Subcutaneous abdominal adipose tissue (tissue), 5 donors: ENCODE measurements at regions not wholly inside any gene's neighbourhood (a gene's known extent, or its start where the extent isn't known, plus 50 kb on each side); places are given as distances from the start of the nearest gene placed in this dataset.
"Not testable (repeated sequence)": the region's sequence is repeated elsewhere in the genome, so short reads cannot be mapped to it uniquely, and the experiment has no call there.

Experiments used
- H3K27ac ChIP-seq: one replicate; pipeline ENCODE4 v1.7.0; 2013; ENCODE audit warnings: low read depth, mild to moderate bottlenecking, inconsistent platforms, low read length, moderate library complexity
- H3K27me3 ChIP-seq, 5 donors: one replicate each; pipeline ENCODE4 v1.7.0; 2013; ENCODE audit warnings: low read length in 5 of 5, inconsistent platforms in 1 of 5; ENCODE audit not compliant: control insufficient read depth in 5 of 5, insufficient read depth in 4 of 5
- H3K36me3 ChIP-seq, 5 donors: one replicate each; pipeline ENCODE4 v1.7.0; 2013; ENCODE audit warnings: low read length in 5 of 5; ENCODE audit not compliant: control insufficient read depth in 5 of 5, insufficient read depth in 5 of 5
- H3K4me1 ChIP-seq, 5 donors: one replicate each; pipeline ENCODE4 v1.7.0; 2013; ENCODE audit warnings: low read length in 5 of 5, mild to moderate bottlenecking in 3 of 5, moderate library complexity in 1 of 5; ENCODE audit not compliant: control insufficient read depth in 5 of 5, insufficient read depth in 5 of 5
- H3K4me3 ChIP-seq, 5 donors: one replicate each; pipeline ENCODE4 v1.7.0; 2013; ENCODE audit warnings: low read length in 5 of 5, low read depth in 1 of 5
- H3K9ac ChIP-seq, 5 donors: one replicate each; pipeline ENCODE4 v1.7.0; 2013; ENCODE audit warnings: low read length in 5 of 5, mild to moderate bottlenecking in 4 of 5, moderate library complexity in 3 of 5
- H3K9me3 ChIP-seq, 5 donors: one replicate each; pipeline ENCODE4 v1.7.0; 2013; ENCODE audit warnings: low read length in 5 of 5; ENCODE audit not compliant: control insufficient read depth in 5 of 5
- donor health status: healthy.
- donor health status: healthy.
- donor health status: healthy.
- donor health status: healthy.
- donor health status: healthy.

DNA sequence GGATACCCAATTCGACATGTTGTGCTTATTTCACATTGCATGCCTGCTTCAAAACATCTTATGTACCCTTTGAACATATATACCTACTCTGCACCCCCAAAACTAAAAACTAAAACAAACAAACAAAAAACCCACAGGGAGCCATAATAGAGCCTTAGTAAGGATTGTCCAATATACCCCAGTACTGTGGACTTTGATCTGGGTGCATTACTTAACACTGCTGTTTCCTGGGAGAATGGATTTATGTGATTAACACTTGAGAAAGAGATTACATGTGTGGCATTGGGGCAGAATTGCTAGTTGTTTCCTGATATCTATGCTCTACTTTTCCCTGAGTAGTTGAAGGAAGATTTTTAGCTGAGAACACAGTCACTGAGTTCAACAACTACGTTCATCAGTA, 583.4 kb upstream of the ROBO1 start:
- no peaks in the 10 kb centered on the region for H3K4me1 ChIP-seq
- H3K9ac ChIP-seq: no peak overlapping the region
- H3K36me3 ChIP-seq: no peaks in the 10 kb centered on the region

DNA sequence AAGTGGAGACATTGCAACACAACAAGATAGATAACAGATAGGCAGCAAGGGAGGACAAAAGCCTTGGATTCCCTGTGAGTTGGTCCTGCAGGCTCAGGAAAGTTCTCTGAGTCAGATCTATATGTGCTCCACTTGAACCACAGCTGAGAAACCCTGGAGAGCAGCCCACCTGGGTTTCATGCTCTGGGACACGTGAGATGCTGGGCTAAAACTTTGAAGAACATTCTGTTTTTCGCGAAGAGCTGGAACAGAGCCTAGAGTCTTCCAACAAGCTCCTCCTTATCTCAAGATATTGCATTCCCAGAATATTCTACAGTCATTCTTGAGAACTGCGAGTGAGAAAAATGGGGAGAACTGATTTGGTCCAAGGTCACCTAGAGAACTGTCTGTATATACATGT, 583.0 kb upstream of the ROBO1 start:
- Histone ChIP-seq H3K27me3 (no peaks in the 10 kb centered on the region), H3K4me3 (no peak overlapping the region), H3K9ac (no peak overlapping the region), H3K36me3 (no peaks in the 10 kb centered on the region), H3K4me1 (no peaks in the 10 kb centered on the region), H3K27ac (no peak overlapping the region), H3K9me3 (no peaks in the 10 kb centered on the region)

More for the DNA sequence above, 583.4 kb upstream of the ROBO1 start:
- Histone ChIP-seq H3K9me3 (no peaks in the 10 kb centered on the region), H3K27ac (no peak overlapping the region), H3K4me3 (no peak overlapping the region), H3K27me3 (no peaks in the 10 kb centered on the region)

DNA sequence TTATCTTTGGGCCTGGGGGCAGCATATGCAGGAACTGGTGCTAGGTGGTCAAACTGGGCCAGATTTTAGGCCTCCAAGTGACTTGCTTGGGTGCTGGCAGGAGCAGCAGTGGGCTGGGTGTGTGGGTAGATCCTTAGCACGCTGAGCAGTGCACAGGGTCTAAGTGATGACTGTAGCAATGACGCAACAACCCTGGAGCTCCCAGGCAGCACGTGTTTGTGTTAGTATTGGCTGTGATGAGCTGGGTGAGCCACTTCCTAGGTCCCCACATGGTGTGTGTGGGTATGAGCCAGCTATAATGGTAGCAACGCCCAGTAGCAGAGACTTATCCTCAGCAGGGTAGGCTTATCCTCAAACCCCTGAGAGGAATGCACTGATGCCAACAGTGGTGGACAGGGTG, 570.6 kb upstream of the ROBO1 start:
- Histone ChIP-seq H3K36me3 (no peaks in the 10 kb centered on the region), H3K4me3 (no peak overlapping the region), H3K9ac (no peak overlapping the region), H3K27me3 (no peaks in the 10 kb centered on the region), H3K4me1 (no peaks in the 10 kb centered on the region), H3K9me3 (peaks cover 0 to 4% (median 0%) of the 10 kb centered on the region in 5 donors), H3K27ac (no peak overlapping the region)

DNA sequence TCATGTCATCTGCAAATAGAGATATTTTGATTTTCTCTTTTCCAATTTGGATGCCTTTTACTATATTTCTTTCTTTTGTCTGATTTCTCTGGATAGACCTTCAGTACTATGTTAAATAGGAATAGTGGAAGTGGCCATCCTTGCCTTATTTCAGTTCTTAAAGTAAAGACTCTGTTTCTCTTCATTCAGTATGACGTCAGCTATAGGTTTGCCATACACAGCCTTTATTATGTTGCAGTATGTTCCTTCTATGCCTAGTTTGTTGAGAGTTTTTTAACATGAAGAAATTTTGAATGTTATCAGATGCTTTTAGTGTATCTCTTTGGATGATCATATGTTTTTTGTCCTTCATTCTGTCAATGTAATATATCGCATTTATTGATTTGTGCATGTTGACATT, 566.7 kb upstream of the ROBO1 start:
- Histone ChIP-seq H3K27me3 (no peaks in the 10 kb centered on the region), H3K4me1 (no peaks in the 10 kb centered on the region), H3K27ac (no peak overlapping the region), H3K9ac (no peak overlapping the region), H3K4me3 (no peak overlapping the region), H3K36me3 (no peaks in the 10 kb centered on the region), H3K9me3 (peaks cover 0 to 4% (median 0%) of the 10 kb centered on the region in 5 donors)

DNA sequence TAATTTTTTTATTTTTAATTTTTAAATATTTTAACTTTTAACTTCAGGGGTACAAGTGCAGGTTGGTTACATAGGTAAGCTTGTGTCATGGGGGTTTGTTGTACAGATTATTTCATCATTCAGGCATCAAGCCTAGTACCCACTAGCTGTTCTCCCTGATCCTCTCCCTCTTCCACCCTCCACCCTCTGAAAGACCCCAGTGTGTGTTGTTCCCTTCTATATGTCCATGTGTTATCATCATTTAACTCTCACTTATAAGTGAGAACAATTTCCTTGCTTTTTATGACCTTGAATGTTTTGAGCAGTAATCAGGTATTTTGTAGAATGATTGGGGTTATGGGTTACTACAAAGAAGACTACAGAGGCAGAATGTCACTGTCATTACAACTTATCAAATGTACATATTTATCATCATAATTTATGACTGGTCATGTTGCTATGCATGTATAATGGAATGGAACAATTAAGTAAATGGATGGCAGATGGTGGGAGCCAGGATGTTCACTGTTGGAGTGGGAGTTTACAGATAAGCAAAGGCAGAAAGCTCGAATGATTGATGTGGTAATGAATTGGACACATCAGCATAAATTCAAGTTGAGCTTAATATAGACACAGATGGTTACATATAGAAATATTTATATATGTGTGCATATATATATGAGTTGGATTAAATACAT, 563.8 kb upstream of the ROBO1 start:
- Histone ChIP-seq H3K4me3 (no peak overlapping the region), H3K9me3 (no peaks in the 10 kb centered on the region), H3K27ac (no peak overlapping the region), H3K27me3 (no peaks in the 10 kb centered on the region), H3K9ac (no peak overlapping the region), H3K4me1 (no peaks in the 10 kb centered on the region), H3K36me3 (no peaks in the 10 kb centered on the region)

DNA sequence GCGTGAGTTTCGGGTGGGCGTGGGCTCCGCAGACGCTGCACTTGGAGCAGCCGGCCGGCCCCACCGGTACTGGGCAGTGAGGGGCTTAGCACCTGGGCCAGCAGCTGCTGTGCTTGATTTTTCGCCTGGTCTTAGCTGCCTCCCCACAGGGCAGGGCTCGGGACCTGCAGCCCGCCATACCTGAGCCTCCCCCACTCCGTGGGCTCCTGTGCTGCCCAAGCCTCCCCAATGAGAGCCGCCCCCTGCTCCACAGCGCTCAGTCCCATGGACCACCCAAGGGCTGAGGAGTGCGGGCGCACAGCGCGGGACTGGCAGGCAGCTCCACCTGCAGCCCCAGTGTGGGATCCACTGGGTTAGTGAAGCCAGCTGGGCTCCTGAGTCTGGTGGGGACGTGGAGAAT, 546.7 kb upstream of the ROBO1 start:
- not testable (repeated sequence) for H3K36me3 ChIP-seq, H3K9ac ChIP-seq, H3K9me3 ChIP-seq, H3K27ac ChIP-seq, H3K27me3 ChIP-seq, H3K4me3 ChIP-seq, H3K4me1 ChIP-seq

DNA sequence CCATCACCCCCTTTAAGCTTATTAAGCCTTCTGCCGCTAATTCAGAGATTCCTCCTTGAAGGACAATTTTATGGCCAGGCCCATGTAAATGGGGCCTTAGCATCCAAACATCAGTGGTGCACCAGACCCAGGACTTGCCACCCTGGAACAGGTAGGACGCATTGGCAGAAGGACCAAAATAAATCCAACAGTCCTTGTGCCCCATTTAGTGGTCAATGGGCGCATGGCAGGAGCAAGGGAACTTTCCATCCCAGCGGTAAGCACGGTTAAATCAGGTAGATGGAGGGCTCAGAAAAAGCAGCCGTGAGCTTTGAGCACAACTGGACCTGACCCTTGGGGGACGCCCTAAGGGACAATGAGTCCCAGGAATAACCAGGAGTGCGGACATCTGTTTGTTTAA, 540.8 kb upstream of the ROBO1 start:
- Histone ChIP-seq H3K27ac (no peak overlapping the region), H3K36me3 (no peaks in the 10 kb centered on the region), H3K27me3 (no peaks in the 10 kb centered on the region), H3K4me1 (no peaks in the 10 kb centered on the region), H3K9me3 (peaks cover 0 to 3% (median 0%) of the 10 kb centered on the region in 5 donors), H3K9ac (no peak overlapping the region), H3K4me3 (no peak overlapping the region)

DNA sequence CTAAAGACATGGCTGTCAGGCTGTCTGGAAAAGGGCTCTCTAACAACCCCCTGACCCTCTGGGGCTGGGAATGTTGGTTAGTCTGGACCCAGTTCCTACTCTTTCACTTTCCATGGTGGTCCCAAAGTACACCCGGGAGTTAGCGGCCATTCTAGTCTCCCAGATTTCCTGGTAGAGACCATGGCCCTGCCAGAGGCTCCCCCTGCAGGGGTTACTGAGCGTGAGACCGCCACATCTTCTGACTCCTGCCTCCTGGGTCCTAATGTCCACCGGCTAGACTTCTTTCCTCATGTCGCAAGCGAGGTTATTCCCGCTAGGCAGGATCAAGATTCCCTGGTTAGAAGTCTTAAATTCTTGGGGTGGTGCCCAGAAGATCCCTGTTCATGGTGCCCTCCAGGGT, 540.0 kb upstream of the ROBO1 start:
- no peak overlapping the region for H3K4me3 ChIP-seq
- no peak overlapping the region for H3K9ac ChIP-seq

DNA sequence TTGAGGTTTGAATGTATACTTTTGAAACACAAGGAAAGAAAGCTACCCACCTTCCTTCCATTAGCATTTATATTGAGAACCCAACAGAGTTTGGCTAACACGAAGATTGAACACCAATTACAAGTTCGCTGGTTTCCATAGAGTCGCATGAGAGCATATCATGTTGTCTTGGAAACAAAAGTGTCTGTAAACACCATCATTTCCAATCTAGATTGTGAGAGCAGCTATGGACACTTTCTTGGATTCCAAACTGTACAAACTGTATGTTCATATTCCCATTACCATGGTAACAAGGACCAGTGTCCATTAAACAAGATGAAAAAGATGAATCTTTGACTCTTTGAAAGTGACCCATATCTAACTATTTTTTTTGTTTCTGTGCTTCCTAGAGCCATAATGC, 529.9 kb upstream of the ROBO1 start:
- H3K36me3 ChIP-seq: no peaks in the 10 kb centered on the region

More for the DNA sequence above, 540.0 kb upstream of the ROBO1 start:
- peaks cover 0 to 3% (median 0%) of the 10 kb centered on the region in 5 donors for H3K9me3 ChIP-seq
- no peaks in the 10 kb centered on the region for H3K27me3 ChIP-seq
- no peaks in the 10 kb centered on the region for H3K36me3 ChIP-seq
- H3K27ac ChIP-seq: no peak overlapping the region
- H3K4me1 ChIP-seq: no peaks in the 10 kb centered on the region

DNA sequence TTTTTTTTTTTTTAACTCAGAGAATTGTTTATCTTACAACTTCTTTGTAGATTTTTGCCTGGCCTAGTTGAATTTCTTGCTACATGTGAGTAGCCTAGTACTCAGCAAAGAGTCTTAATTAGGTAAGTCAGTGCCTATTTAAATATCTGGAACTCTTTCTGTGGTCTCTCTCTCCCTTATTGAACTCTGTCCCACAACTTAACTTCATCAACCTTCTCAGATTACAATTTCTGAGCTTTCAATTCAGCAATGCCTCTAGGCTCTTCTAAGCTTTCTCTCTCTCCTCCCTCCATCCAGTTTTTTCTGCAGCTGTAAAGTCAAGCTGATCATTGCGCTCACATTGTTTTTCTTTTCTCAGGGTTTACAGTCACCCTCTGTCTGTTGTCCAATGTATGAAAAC, 517.6 kb upstream of the ROBO1 start:
- Histone ChIP-seq H3K4me1 (no peaks in the 10 kb centered on the region), H3K9ac (no peak overlapping the region), H3K27ac (no peak overlapping the region), H3K9me3 (no peaks in the 10 kb centered on the region), H3K27me3 (no peaks in the 10 kb centered on the region), H3K36me3 (no peaks in the 10 kb centered on the region), H3K4me3 (no peak overlapping the region)

More for the DNA sequence above, 529.9 kb upstream of the ROBO1 start:
- H3K9ac ChIP-seq: no peak overlapping the region
- H3K4me1 ChIP-seq: no peaks in the 10 kb centered on the region
- no peak overlapping the region for H3K27ac ChIP-seq
- no peak overlapping the region for H3K4me3 ChIP-seq
- no peaks in the 10 kb centered on the region for H3K27me3 ChIP-seq
- no peaks in the 10 kb centered on the region for H3K9me3 ChIP-seq
